ENCODE measurements at regions not wholly inside any gene's neighbourhood (a gene's known extent, or its start where the extent isn't known, plus 50 kb on each side); places are given as distances from the start of the nearest gene placed in this dataset.

- TF ChIP-seq CTCF (IDR thresholded peaks at IDR 0.05) (no peak), EP300 (IDR thresholded peaks at IDR 0.05) (no peak)
These were observed 166.1 kb upstream of the PRDM1 start for GRCh38 chr6:105920071-105920470.
